Central memory CD4-positive, alpha-beta T cell (primary cell): ENCODE measurements at regions not wholly inside any gene's neighbourhood (a gene's known extent, or its start where the extent isn't known, plus 50 kb on each side); places are given as distances from the start of the nearest gene placed in this dataset.

Experiments used
- DNase-seq: peaks from one replicate; pipeline ENCODE4 v3.0.0; 2022

- DNase-seq = no peak
Observed at GRCh38 chr5:2432076-2432920, 319.2 kb downstream of the IRX2 start.

DNA sequence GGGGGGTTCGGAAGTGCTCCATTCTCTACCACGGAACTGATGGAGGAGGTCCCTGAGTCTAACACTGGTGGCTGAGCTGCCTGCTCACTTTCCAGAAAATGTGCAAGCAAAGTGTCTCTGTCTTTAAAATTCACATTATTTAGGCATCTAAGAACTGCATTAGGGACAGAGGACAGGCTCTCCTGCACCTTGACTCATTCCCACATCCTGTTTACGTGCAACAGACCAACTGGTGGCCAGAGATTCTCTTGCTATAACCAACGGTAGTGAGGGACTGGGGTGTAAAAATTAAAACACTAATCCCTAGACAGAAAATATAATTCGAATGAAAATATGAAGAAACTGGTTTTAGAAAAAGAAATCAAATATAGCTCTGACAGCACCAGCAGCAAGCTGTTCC is 320.9 kb downstream of the IRX2 start:
- no peak for DNase-seq

- DNase-seq = no peak
Observed at GRCh38 chr5:2427983-2428382, 323.5 kb downstream of the IRX2 start.

GRCh38 chr5:2423634-2424033 is 327.8 kb downstream of the IRX2 start:
- no peak for DNase-seq

- no peak for DNase-seq
Observed at GRCh38 chr5:2417301-2417700, 334.2 kb downstream of the IRX2 start.

GRCh38 chr5:2415678-2416077 is 335.8 kb downstream of the IRX2 start:
- no peak for DNase-seq

GRCh38 chr5:2410451-2410850 is 341.0 kb downstream of the IRX2 start:
- DNase-seq = no peak

GRCh38 chr5:2403296-2403695 is 348.2 kb downstream of the IRX2 start:
- DNase-seq = no peak

- DNase-seq = no peak
Observed at GRCh38 chr5:2399804-2400203, 351.7 kb downstream of the IRX2 start.

GRCh38 chr5:2399096-2399495 is 352.4 kb downstream of the IRX2 start:
- DNase-seq = no peak

DNA sequence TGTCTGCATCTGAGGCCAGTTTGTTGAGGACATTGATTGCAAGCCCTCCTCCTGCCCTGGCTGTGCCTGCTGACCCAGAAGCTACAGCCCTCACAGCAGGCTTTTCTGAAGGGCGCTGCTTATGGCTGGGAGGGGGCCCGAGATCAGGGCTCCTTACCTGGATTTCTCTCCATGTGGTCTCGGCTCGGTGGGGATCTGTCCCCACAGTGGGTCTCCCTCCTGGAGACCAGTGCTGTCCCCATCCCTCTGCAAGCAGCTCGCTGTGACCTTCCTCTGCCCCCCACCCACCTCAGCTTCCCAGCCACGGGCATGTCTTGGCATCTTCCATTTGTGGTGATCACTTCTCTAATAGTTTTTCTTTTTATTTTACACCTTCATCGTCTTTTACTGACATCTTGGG is 357.9 kb downstream of the IRX2 start:
- no peak for DNase-seq

GRCh38 chr5:2391566-2391965 is 359.9 kb downstream of the IRX2 start:
- DNase-seq = no peak

DNA sequence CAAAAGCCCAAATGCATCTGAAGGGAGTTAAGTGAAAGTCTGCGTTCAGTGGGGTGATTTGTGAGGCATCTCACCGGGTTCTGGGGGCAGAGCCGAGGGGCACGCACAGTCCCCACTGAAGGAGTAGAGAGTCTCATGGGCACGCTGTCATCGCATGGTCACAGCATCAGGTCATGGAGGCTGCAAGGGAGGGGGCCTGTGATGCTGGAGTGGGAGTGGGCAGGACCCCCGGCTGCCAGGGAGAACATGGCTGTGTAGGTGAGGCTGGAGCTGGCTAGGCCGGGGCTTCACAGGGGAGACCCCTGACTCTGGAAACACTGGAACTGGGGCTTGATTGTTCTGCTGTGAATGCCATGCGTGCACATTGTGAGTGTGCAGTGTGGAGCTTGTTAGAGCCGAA is 360.5 kb downstream of the IRX2 start:
- no peak for DNase-seq

DNA sequence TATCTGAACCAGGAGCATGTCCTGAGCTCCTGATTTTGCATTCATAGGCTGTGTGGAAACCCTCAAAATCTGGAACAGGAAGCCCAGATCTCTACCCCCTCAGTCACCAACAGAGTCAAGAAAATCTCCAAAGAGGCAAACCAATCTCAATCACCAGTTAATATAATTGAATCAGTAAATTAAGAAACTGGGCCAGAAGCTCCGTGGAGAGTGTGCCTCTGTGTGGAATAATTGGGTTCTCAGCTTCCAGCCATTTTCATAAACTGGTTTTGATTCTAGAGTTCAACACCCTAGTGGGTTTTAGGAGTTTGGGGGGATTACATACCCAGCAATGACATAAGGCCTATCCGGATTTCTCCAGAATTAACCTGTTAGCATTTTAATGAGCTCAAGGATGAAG is 362.9 kb downstream of the IRX2 start:
- no peak for DNase-seq

GRCh38 chr5:2387634-2388325 is 363.7 kb downstream of the IRX2 start:
- DNase-seq = no peak

GRCh38 chr5:2387250-2387633 is 364.2 kb downstream of the IRX2 start:
- DNase-seq = no peak

GRCh38 chr5:2385818-2386217 is 365.7 kb downstream of the IRX2 start:
- DNase-seq = no peak

DNA sequence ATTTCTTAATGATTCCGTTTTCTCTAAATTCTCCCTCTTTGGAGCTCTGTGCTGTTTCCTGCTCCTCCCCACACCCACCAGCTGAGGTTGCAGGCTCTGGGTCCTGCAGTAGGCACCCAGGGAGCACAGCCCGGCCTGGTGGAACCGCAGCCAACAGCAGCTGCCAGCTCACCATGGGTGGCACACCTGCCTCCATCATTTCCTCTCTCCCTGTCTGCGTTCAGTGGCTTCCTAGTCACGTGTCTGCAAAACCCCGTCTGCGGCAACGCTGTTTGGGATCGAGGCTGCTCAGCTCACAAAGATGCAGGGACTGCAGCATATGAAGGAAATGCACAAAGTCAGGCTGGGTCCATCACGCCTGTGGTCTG is 367.8 kb downstream of the IRX2 start:
- no peak for DNase-seq

DNA sequence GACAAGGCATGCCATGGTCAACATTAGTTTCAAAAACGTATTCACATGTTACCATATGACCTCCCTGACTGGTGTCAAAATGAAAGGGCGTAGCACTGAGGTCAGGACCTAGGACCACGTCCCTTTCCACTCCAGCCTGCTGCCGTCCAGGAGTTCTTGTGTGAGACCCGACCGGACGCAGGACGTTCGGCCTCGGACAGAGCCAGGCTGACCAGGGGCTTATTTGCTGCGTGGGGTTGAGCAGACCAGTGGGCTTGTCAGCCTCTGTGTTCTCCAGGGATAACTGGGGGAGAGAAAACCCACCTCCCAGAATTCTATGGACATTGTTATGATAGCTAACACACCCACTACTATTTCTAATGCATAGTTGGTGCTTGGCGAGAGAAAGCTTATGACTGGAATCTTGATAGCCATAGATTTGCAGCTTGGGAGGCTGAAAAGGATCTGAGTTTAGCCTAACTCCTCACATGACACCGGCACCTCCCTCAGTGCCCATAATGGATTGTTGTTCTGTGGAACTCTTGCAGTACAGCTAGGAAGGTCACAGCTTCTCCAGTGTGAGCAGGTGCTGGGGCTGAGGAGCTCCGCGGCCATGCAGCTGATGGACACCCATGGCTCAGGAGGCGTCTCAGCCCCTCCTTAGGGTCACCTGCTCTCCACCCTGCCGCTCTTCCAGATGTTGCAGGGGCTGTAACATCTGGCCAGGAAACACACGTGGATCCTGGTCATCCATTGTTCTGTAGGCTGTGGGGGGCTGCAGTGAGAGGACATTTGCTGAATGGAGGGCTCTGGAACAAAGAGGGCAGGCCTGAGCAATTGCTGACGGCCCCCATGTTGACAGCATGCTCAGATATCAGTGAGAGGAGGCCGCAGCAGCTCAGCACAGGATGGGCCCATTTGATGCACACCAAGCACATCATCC is 368.4 kb downstream of the IRX2 start:
- no peak for DNase-seq

DNA sequence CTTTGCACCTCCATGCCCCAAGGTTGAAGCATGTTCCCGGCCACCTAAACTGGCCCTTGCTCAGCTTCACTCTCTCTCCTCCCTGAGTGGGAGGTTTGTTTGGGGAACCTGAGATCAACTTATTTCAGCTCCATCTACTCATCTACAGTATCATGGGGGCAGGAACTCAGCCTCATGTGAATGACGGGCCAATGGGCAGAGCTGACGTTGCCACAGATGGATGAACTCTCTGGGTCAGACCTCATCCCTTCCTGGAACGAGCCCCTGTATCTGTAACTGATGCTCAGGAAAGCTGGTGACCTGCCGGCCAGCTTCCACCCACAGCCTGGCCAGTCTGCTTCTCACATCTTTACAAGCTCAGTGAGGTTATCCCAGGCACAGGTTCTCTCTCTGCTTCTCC is 369.6 kb downstream of the IRX2 start:
- no peak for DNase-seq

- DNase-seq = no peak
Observed at GRCh38 chr5:2381070-2381469, 370.4 kb downstream of the IRX2 start.

GRCh38 chr5:2378976-2379375 is 372.5 kb downstream of the IRX2 start:
- no peak for DNase-seq

DNA sequence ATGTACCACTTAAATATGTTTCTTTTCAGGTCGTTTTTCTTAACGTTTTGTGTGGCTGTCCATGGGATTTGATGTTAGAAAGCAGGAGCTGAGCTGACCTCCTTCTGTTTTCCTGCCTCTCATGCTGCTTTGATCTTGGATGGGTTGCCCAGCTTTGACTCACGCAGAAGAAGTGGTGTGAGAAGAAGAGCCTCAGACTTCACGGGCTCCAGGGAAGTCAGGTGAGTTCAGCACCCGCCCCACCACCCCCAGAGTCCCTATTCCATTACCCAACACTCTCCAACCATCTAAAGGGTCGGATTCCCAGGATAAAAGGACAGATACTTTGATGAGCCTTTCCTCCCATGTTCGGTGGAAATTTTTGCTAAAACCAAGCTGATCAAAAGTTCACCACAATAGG is 373.4 kb downstream of the IRX2 start:
- no peak for DNase-seq

- DNase-seq = no peak
Observed at GRCh38 chr5:2376486-2376885, 375.0 kb downstream of the IRX2 start.
